Fibroblast of lung (primary cell): ENCODE measurements at regions not wholly inside any gene's neighbourhood (a gene's known extent, or its start where the extent isn't known, plus 50 kb on each side); places are given as distances from the start of the nearest gene placed in this dataset.

Experiments
- DNase-seq, 2 donors: peaks; one replicate each; pipeline versions ENCODE4 v3.0.0 to v3.0.0-alpha.2; 2010; ENCODE audit warnings: low read depth in 2 of 2
- H2AFZ ChIP-seq: 2 replicates; pipeline ENCODE4 v1.5.1; 2012; ENCODE audit warnings: low read length, control low read depth, inconsistent platforms
- H3K27ac ChIP-seq: 2 replicates; pipeline ENCODE4 v1.5.1; 2011; ENCODE audit warnings: low read length, control low read depth; ENCODE audit not compliant: insufficient read depth
- H3K27me3 ChIP-seq: 2 replicates; pipeline ENCODE4 v1.5.1; 2011; ENCODE audit warnings: mild to moderate bottlenecking, low read length; ENCODE audit not compliant: control insufficient read depth, insufficient read depth
- H3K36me3 ChIP-seq: 2 replicates; pipeline ENCODE4 v1.5.1; 2011; ENCODE audit warnings: low read length; ENCODE audit not compliant: control insufficient read depth, insufficient read depth
- H3K4me1 ChIP-seq: 2 replicates; pipeline ENCODE4 v1.5.1; 2011; ENCODE audit warnings: low read length; ENCODE audit not compliant: control insufficient read depth, insufficient read depth; ENCODE audit errors: extremely low read depth
- H3K4me2 ChIP-seq: 2 replicates; pipeline ENCODE4 v1.5.1; 2011; ENCODE audit warnings: low read length, control low read depth; ENCODE audit not compliant: insufficient read depth; ENCODE audit errors: extremely low read depth
- H3K4me3 ChIP-seq, 4 experiments: fragments of 200-600 bp in 1 of 4; sonication (generic) in 1 of 4; replicated peaks in 1 of 4; 2 replicates each; pipeline ENCODE4 v1.5.1; 2011 to 2016; ENCODE audit warnings: low read length in 4 of 4, low read depth in 3 of 4, mild to moderate bottlenecking in 3 of 4, control low read depth in 2 of 4, inconsistent platforms in 1 of 4, mixed read lengths in 1 of 4; ENCODE audit not compliant: insufficient read depth in 1 of 4; ENCODE audit errors: control extremely low read depth in 1 of 4
- H3K79me2 ChIP-seq: 2 replicates; pipeline ENCODE4 v1.5.1; 2012; ENCODE audit warnings: mild to moderate bottlenecking, low read length, inconsistent platforms; ENCODE audit not compliant: control insufficient read depth, insufficient read depth
- H3K9ac ChIP-seq: 2 replicates; pipeline ENCODE4 v1.5.1; 2011; ENCODE audit warnings: mild to moderate bottlenecking, low read length, control low read depth; ENCODE audit not compliant: insufficient read depth
- H3K9me3 ChIP-seq: 2 replicates; pipeline ENCODE4 v1.5.1; 2012; ENCODE audit warnings: low read depth, low read length; ENCODE audit not compliant: control insufficient read depth, insufficient read depth
- H4K20me1 ChIP-seq: 2 replicates; pipeline ENCODE4 v1.5.1; 2011; ENCODE audit warnings: low read length; ENCODE audit not compliant: control insufficient read depth, insufficient read depth; ENCODE audit errors: extremely low read depth
- EZH2 ChIP-seq: IDR thresholded peaks from 2 replicates; pipeline ENCODE4 v1.5.1; 2012; ENCODE audit warnings: low read length, control low read depth, mild to moderate bottlenecking; ENCODE audit errors: missing control alignments
- TF ChIP-seq, protein P1 (sequence below), 2 donors: IDR thresholded peaks in 1 of 2; conservative IDR thresholded peaks in 1 of 2; 1 replicate in 1 of 2; 2 replicates in 1 of 2; pipeline ENCODE4 v1.5.1; 2011 to 2012; ENCODE audit warnings: low read length in 2 of 2, control low read depth in 1 of 2, inconsistent platforms in 1 of 2, low read depth in 1 of 2, mild to moderate bottlenecking in 1 of 2

DNA sequence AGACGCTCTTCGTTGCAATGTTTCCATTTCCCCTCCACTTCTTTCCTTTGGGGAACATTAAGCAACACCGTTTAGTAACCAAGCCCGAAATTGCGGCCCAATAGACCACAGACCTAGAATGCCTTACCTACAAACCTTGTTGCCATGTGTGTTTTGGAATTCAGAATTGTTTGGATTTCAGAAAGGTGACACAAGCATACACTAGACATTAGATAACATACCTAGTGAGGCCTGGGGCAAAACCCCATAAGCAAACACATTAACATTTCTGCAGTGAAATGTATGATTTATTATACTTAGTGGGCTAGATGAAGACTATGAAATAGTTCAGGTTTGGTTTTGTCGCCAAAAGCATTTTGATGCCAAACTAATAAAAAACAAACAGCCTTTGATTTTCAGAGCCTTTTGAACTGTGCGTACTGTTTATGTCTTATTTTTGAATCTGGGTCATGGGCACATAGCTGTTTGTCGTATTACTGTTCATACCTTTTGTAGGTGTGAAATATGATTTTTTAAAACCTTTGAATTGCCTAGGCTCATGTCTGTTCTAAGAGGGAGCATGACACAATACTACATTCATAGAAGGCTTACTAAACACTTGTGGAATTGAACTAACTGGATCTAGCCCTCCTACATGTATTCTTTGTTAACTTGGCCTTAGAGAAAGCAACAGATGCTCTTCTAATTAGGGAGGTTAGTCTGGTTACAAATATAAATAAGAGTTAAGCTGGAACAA is 88.6 kb upstream of the TMEM164 start:
- Histone ChIP-seq H3K4me1 (no peaks in the 10 kb centered on the region), H3K27ac (no peak overlapping the region), H3K79me2 (no peaks in the 10 kb centered on the region), H3K9ac (no peak overlapping the region), H3K27me3 (no peaks in the 10 kb centered on the region), H2AFZ (no peak overlapping the region), H3K36me3 (no peaks in the 10 kb centered on the region), H3K4me2 (no peak overlapping the region), H3K4me3 (no peak overlapping the region), H3K9me3 (no peaks in the 10 kb centered on the region), H4K20me1 (no peaks in the 10 kb centered on the region)
- DNase-seq = no peak
- TF ChIP-seq EZH2 = no peak
- TF ChIP-seq, protein P1, sequence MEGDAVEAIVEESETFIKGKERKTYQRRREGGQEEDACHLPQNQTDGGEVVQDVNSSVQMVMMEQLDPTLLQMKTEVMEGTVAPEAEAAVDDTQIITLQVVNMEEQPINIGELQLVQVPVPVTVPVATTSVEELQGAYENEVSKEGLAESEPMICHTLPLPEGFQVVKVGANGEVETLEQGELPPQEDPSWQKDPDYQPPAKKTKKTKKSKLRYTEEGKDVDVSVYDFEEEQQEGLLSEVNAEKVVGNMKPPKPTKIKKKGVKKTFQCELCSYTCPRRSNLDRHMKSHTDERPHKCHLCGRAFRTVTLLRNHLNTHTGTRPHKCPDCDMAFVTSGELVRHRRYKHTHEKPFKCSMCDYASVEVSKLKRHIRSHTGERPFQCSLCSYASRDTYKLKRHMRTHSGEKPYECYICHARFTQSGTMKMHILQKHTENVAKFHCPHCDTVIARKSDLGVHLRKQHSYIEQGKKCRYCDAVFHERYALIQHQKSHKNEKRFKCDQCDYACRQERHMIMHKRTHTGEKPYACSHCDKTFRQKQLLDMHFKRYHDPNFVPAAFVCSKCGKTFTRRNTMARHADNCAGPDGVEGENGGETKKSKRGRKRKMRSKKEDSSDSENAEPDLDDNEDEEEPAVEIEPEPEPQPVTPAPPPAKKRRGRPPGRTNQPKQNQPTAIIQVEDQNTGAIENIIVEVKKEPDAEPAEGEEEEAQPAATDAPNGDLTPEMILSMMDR (conservative IDR thresholded peaks at IDR 0.05 in 1 of 2, IDR thresholded peaks at IDR 0.05 in 1 of 2; ENCODE audit: low read depth in 1 of 2, low read length in 2 of 2) = no peak

DNA sequence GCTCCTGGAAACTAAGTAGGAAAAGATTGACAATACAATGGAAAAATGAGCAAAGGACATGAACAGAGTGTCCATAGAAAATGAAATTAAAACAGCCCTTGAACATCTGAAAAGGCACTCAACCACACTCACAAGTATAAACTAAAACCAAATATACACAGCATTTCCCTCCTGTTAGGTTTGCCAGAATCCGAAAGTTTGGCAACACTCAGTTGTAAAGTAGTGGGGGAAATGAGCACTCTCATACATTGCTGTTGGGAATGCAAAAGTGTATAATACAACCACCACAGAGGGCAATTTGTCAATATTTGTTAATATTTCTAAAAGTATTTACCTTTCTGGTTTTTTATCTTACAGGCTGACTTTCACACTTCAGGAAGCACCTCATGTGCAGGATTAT is 84.2 kb upstream of the TMEM164 start:
- H4K20me1 ChIP-seq = no peaks in the 10 kb centered on the region
- no peaks in the 10 kb centered on the region for H3K9me3 ChIP-seq
- no peaks in the 10 kb centered on the region for H3K79me2 ChIP-seq
- peak in 1 of 2 donors; percentile 61 for DNase-seq
- H3K36me3 ChIP-seq = no peaks in the 10 kb centered on the region
- no peak overlapping the region for H3K4me3 ChIP-seq
- TF ChIP-seq, protein P1 (conservative IDR thresholded peaks at IDR 0.05 in 1 of 2, IDR thresholded peaks at IDR 0.05 in 1 of 2; ENCODE audit: low read depth in 1 of 2, low read length in 2 of 2) = no peak
- no peak for TF ChIP-seq EZH2
- H3K4me1 ChIP-seq = no peaks in the 10 kb centered on the region
- no peak overlapping the region for H3K9ac ChIP-seq
- no peak overlapping the region for H3K4me2 ChIP-seq
- no peak overlapping the region for H2AFZ ChIP-seq
- no peak overlapping the region for H3K27ac ChIP-seq
- peaks cover 2% of the 10 kb centered on the region for H3K27me3 ChIP-seq

DNA sequence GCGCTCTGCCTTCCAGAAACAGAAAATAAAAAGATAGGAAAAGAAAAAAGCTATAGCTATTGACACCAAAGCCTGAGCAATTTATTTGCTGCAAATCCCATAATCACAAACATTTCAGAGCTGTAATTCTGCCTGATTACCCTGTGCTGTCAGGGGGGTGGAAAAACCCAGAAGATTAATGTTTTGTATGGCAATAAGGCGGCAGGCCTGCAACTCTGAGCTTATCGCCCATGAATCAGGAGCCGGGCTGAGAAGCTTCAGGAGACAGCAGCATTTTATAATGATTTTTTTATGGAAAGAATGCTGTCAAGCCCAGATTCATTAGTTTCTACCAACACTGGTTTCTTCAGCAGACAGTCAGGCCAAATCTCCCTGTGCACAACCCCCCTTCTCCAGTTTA is 82.6 kb upstream of the TMEM164 start:
- Histone ChIP-seq H3K27me3 (peaks cover 2% of the 10 kb centered on the region), H3K4me2 (no peak overlapping the region), H3K9ac (no peak overlapping the region), H3K4me3 (no peak overlapping the region), H2AFZ (no peak overlapping the region), H4K20me1 (no peaks in the 10 kb centered on the region), H3K79me2 (no peaks in the 10 kb centered on the region), H3K36me3 (no peaks in the 10 kb centered on the region), H3K4me1 (no peaks in the 10 kb centered on the region), H3K27ac (no peak overlapping the region), H3K9me3 (no peaks in the 10 kb centered on the region)
- TF ChIP-seq, protein P1 (conservative IDR thresholded peaks at IDR 0.05 in 1 of 2, IDR thresholded peaks at IDR 0.05 in 1 of 2; ENCODE audit: low read depth in 1 of 2, low read length in 2 of 2) = no peak
- no peak for TF ChIP-seq EZH2
- no peak for DNase-seq
